ENCODE measurements at regions not wholly inside any gene's neighbourhood (a gene's known extent, or its start where the extent isn't known, plus 50 kb on each side); places are given as distances from the start of the nearest gene placed in this dataset.

DNA sequence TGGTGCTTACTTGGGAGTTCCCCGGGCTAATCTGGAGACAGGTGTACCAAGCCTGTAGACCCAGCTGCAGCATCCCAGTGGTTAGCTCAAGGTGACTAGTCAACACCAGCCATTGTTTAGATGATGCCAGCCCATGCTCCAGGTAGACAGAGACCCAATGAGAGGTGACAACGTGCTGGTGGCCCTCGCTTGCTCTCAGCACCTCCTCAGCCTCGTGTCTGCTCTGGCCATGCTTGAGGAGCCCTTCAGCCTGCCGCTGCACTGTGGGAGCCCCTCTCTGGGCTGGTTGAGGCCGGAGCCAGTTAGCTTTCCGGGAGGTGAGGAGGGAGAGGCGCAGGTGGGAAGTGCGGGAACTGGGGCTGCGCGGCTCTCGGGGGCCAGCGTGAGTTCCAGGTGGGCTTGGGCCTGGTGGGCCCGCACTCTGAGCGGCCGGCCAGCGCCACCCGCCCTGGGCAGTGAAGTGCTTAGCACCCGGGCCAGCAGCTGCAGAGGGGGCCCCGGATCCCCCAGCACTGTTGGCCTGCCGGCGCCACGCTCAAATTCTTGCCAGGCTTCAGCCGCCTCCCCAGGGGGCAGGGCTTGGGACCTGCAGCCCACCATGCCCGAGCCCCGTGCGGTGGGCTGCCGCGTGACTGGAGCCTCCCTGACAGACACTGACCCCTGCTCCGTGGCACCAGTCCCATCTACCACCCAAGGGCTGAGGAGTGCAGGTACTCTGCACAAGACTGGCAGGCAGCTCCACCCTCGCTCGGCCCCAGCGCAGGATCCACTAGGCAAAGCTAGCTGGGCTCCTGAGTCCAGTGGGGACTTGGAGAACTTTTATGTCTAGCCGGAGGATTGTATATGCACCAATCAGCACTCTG is 85.9 kb upstream of the VSTM2B start:
- Histone ChIP-seq H3K27ac (no peak overlapping the region), H3K27me3 (peaks cover 0 to under 1% of the 10 kb centered on the region in 2 donors), H3K4me3 (no peak overlapping the region), H3K4me1 (no peaks in the 10 kb centered on the region), H3K36me3 (no peaks in the 10 kb centered on the region), H3K9me3 (peaks cover 0 to 20% of the 10 kb centered on the region in 2 donors)
- no peak for ATAC-seq
- intact Hi-C loops (cut with DNase I) = no loop called here
- TF ChIP-seq, protein P1, sequence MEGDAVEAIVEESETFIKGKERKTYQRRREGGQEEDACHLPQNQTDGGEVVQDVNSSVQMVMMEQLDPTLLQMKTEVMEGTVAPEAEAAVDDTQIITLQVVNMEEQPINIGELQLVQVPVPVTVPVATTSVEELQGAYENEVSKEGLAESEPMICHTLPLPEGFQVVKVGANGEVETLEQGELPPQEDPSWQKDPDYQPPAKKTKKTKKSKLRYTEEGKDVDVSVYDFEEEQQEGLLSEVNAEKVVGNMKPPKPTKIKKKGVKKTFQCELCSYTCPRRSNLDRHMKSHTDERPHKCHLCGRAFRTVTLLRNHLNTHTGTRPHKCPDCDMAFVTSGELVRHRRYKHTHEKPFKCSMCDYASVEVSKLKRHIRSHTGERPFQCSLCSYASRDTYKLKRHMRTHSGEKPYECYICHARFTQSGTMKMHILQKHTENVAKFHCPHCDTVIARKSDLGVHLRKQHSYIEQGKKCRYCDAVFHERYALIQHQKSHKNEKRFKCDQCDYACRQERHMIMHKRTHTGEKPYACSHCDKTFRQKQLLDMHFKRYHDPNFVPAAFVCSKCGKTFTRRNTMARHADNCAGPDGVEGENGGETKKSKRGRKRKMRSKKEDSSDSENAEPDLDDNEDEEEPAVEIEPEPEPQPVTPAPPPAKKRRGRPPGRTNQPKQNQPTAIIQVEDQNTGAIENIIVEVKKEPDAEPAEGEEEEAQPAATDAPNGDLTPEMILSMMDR (IDR thresholded peaks at IDR 0.05) = no peak
- no peak for DNase-seq

DNA sequence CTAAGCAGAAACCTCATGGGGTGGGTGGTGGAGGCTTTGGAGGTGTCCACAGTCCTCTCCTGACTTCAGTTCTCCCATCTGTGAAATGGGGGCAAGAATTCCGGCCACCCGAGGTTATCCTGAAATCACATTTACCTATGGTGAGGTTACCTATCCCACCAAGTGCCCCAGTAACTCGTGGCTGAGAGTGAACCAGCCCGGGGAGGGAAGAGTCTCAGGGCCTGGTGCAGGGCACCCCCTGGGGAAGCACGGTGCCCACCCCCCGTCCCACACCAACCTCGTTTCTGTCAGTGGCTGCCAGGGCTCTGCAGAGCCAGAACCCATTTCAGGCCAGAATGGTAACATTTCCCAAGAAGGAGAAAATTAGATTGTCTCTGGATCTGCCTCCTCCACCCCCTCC is 83.7 kb upstream of the VSTM2B start:
- Histone ChIP-seq H3K4me3 (no peak overlapping the region), H3K4me1 (no peaks in the 10 kb centered on the region), H3K27me3 (peaks cover 0 to 13% of the 10 kb centered on the region in 2 donors), H3K27ac (no peak overlapping the region), H3K36me3 (no peaks in the 10 kb centered on the region), H3K9me3 (peaks cover 0 to 20% of the 10 kb centered on the region in 2 donors)
- no peak for ATAC-seq
- no peak for DNase-seq
- TF ChIP-seq, protein P1 (IDR thresholded peaks at IDR 0.05) = no peak
- intact Hi-C loops (cut with DNase I) = no loop called here

DNA sequence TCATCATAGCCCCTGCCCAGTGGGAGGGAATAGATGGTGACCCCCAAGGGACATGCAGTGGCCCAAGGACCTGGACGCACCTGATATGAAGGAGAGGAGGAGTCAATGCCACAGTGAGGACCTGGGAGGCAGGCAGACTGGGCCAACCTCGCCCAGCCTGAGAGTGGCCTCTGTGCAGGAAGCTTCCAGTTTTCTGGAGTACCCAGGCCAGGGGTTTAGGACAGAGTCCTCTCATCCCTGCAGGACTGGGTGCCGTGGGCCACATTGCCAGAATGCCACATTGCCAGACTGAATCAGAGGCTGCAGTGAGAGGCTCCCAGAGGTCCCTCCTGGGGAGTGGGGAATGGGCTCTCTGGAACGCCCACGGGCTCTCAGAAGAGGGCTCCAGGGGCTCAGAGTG is 82.9 kb upstream of the VSTM2B start:
- no peak for ATAC-seq
- no peak for DNase-seq
- intact Hi-C loops (cut with DNase I) = no loop called here

DNA sequence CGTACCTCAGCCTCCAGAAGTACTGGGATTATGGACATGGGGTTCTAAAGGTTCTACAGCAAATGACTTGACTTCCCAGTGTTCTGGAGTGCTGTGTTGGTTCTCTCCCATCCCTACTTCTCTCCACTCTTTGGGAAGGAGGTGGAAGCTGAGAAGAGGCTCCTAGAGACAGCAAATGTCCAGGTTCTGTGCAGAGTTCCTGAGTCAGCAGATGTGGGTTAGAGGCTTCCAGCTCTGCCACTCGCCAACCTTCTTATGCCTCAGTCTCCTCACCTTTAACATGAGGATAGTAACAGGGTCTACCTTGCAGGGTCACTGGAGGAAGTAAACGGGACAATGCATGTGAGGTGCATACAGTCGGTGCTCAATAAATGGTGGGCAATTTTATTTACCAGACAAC is 80.5 kb upstream of the VSTM2B start:
- no peaks in the 10 kb centered on the region for H3K4me1 ChIP-seq
- H3K9me3 ChIP-seq = peaks cover 0 to 11% of the 10 kb centered on the region in 2 donors
- ATAC-seq (no peak), DNase-seq (no peak)
- peaks cover 0 to 13% of the 10 kb centered on the region in 2 donors for H3K27me3 ChIP-seq
- intact Hi-C loops (cut with DNase I) = no loop called here
- H3K27ac ChIP-seq = no peak overlapping the region
- TF ChIP-seq, protein P1 (IDR thresholded peaks at IDR 0.05) = no peak
- no peaks in the 10 kb centered on the region for H3K36me3 ChIP-seq
- no peak overlapping the region for H3K4me3 ChIP-seq

More for the DNA sequence above, 82.9 kb upstream of the VSTM2B start:
- Histone ChIP-seq H3K27me3 (peaks cover 0 to 13% of the 10 kb centered on the region in 2 donors), H3K36me3 (no peaks in the 10 kb centered on the region), H3K27ac (no peak overlapping the region), H3K4me1 (no peaks in the 10 kb centered on the region), H3K4me3 (no peak overlapping the region), H3K9me3 (peaks cover 0 to 20% of the 10 kb centered on the region in 2 donors)
- TF ChIP-seq, protein P1 (IDR thresholded peaks at IDR 0.05) = no peak

DNA sequence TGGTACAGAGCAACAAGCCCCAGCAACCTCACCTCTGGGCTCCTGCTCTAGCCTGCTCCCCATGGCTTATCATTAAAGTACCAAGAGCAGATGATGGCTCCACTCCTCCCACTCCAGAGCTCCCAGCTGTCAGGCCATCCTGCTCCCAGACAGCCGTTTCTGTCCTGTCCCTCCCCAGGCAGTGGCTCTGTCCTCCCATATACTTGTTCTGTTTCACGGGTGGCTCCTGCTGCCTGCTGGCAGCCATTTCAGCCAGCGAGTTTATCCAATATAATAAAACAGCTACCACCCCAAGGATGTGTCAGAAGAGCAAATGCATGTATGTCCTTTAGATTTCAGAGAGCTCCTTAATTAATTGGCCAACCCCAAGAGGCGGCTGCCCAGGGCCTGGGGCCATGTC is 79.4 kb upstream of the VSTM2B start:
- TF ChIP-seq, protein P1 (IDR thresholded peaks at IDR 0.05) = no peak
- Histone ChIP-seq H3K9me3 (peaks cover 0 to 3% of the 10 kb centered on the region in 2 donors), H3K27me3 (peaks cover 0 to 13% of the 10 kb centered on the region in 2 donors), H3K4me1 (no peaks in the 10 kb centered on the region), H3K36me3 (no peaks in the 10 kb centered on the region), H3K4me3 (no peak overlapping the region), H3K27ac (no peak overlapping the region)
- ATAC-seq (no peak), DNase-seq (no peak)
- intact Hi-C loops (cut with DNase I) = no loop called here

Data from left lung (tissue), 4 donors.